SK-N-SH treated with all-trans-retinoic acid at 6 μM for 48 hours (cell line): ENCODE measurements at regions not wholly inside any gene's neighbourhood (a gene's known extent, or its start where the extent isn't known, plus 50 kb on each side); places are given as distances from the start of the nearest gene placed in this dataset.

Experiments used
- ATAC-seq: fragments of 200-7000 bp; cut with Tn5 transposase; 3 replicates; pipeline ENCODE4 v1.9.1; 2020; ENCODE audit warnings: mild to moderate bottlenecking, moderate library complexity
- ARNTL ChIP-seq: fragments of 450-650 bp; formaldehyde crosslinking; IDR thresholded peaks from 2 replicates; pipeline ENCODE4 v1.5.0; 2020; ENCODE audit warnings: low read depth, mild to moderate bottlenecking, moderate library complexity, borderline replicate concordance
- ESRRG ChIP-seq: fragments of 250-450 bp; sonication (Bioruptor Pico); IDR thresholded peaks from 2 replicates; pipeline ENCODE4 v1.6.1; 2021; ENCODE audit warnings: mild to moderate bottlenecking
- GLIS3 ChIP-seq: fragments of 250-450 bp; sonication (Bioruptor Pico); IDR thresholded peaks from 2 replicates; pipeline ENCODE4 v1.5.0; 2020; ENCODE audit warnings: mild to moderate bottlenecking, moderate library complexity
- ISL1 ChIP-seq: fragments of 250-450 bp; sonication (Bioruptor Pico); IDR thresholded peaks from 2 replicates; pipeline ENCODE4 v2.1.2; 2022; ENCODE audit warnings: mild to moderate bottlenecking, moderate library complexity
- OSR1 ChIP-seq: fragments of 250-450 bp; sonication (Bioruptor Pico); IDR thresholded peaks from 2 replicates; pipeline ENCODE4 v1.8.0; 2022; ENCODE audit warnings: moderate library complexity, mild to moderate bottlenecking, inconsistent platforms
- RARB ChIP-seq: fragments of 250-450 bp; sonication (Bioruptor Pico); IDR thresholded peaks from 2 replicates; pipeline ENCODE4 v1.8.0; 2021; ENCODE audit warnings: mild to moderate bottlenecking, moderate library complexity
- TCF4 ChIP-seq: fragments of 250-450 bp; sonication (Bioruptor Pico); IDR thresholded peaks from 2 replicates; pipeline ENCODE4 v1.8.0; 2021; ENCODE audit warnings: mild to moderate bottlenecking, moderate library complexity, borderline replicate concordance
- TOX ChIP-seq: fragments of 250-450 bp; sonication (Bioruptor Pico); IDR thresholded peaks from 2 replicates; pipeline ENCODE4 v1.8.0; 2021; ENCODE audit warnings: mild to moderate bottlenecking, moderate library complexity, borderline replicate concordance
- ZFP3 ChIP-seq: fragments of 250-450 bp; sonication (Bioruptor Pico); IDR thresholded peaks from 2 replicates; pipeline ENCODE4 v1.5.0; 2020; ENCODE audit warnings: mild to moderate bottlenecking, moderate library complexity
- ZFP30 ChIP-seq: fragments of 450-650 bp; formaldehyde crosslinking; IDR thresholded peaks from 2 replicates; pipeline ENCODE4 v1.5.0; 2022; ENCODE audit warnings: mild to moderate bottlenecking, moderate library complexity
- ZNF565 ChIP-seq: fragments of 450-650 bp; formaldehyde crosslinking; conservative IDR thresholded peaks from 2 replicates; pipeline ENCODE4 v1.5.0; 2020; ENCODE audit warnings: low read depth, mild to moderate bottlenecking, moderate library complexity
- ZNF70 ChIP-seq: fragments of 450-650 bp; formaldehyde crosslinking; IDR thresholded peaks from 2 replicates; pipeline ENCODE4 v1.5.0; 2020; ENCODE audit warnings: mild to moderate bottlenecking, moderate library complexity
- ZNF8 ChIP-seq: fragments of 450-650 bp; formaldehyde crosslinking; IDR thresholded peaks from 2 replicates; pipeline ENCODE4 v1.5.0; 2020; ENCODE audit warnings: mild to moderate bottlenecking, moderate library complexity
- TF ChIP-seq, protein P1 (sequence below): fragments of 250-450 bp; sonication (Bioruptor Pico); IDR thresholded peaks from 2 replicates; pipeline ENCODE4 v1.8.0; 2021; ENCODE audit warnings: low read depth, mild to moderate bottlenecking, moderate library complexity, borderline replicate concordance
- TF ChIP-seq, protein P2 (sequence below): fragments of 250-450 bp; sonication (Bioruptor Pico); IDR thresholded peaks from 2 replicates; pipeline ENCODE4 v1.5.0; 2020; ENCODE audit warnings: mild to moderate bottlenecking, moderate library complexity
- TF ChIP-seq, protein P3 (sequence below): fragments of 250-450 bp; sonication (Bioruptor Pico); IDR thresholded peaks from 2 replicates; pipeline ENCODE4 v1.5.1; 2020; ENCODE audit warnings: low read depth, mild to moderate bottlenecking, moderate library complexity
- TF ChIP-seq, protein P4 (sequence below): fragments of 250-450 bp; sonication (Bioruptor Pico); IDR thresholded peaks from 2 replicates; pipeline ENCODE4 v1.8.0; 2020; ENCODE audit warnings: mild to moderate bottlenecking, moderate library complexity, borderline replicate concordance
- TF ChIP-seq, protein P5 (sequence below): fragments of 250-450 bp; sonication (Bioruptor Pico); IDR thresholded peaks from 2 replicates; pipeline ENCODE4 v1.5.1; 2021; ENCODE audit warnings: mild to moderate bottlenecking, moderate library complexity

DNA sequence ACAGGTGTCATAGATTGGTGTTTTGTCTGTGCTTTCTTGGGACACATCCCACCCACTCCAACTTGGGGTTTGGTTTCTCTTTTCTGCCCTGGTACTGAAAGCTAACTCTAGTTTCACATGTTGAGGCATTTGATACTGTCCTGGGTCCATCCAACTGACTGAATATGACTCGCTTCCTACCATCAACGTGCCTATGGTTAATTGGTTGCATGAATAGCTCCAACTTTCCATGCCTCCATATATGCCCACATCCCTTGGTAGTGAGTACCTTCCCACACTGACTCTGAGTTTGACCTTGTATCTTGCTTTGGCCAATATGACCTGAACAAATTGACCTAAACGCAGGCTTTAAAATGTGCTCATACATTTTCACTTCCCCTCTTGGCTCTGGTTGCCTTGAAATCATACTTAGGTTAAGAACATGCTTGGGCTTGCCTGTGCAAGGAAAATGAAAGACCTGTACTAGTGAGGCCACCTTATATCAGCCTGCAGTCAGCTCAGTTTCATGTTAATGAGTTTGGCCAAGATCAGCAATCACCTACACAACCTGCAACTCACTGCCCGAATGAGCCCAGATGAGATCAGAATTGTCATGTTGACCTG is 81.0 kb upstream of the KCNK2 start:
- ATAC-seq = no peak

DNA sequence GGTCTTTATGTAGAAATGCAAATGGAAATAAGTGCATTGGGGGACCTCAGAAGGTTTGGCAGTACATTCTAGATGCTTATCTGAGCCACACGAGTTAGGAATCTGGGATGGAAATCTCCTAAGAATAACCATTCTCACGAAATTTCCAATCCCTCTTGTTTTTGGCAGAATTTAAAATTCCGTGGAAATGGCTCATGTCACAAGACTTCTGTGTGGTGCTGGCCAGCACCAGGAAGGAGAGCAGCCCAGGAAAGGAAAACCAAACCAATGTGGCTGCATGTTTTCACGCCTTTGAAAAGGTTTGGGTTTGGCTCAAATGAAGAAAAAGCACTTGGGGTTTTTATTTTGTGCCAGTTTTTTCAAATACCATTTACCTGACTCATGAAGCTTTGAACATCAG is 80.1 kb upstream of the KCNK2 start:
- ATAC-seq = peak; percentile 28
- TF ChIP-seq ISL1 (CRISPR knock-in tag) (no peak), OSR1 (peak; percentile 68; the same call in 1 of the 2 replicates), TOX (CRISPR knock-in tag) (peak; percentile 58; the same call in 1 of the 2 replicates)
- TF ChIP-seq, all 23 proteins: peak for 2

More for the DNA sequence above, 81.0 kb upstream of the KCNK2 start:
- no peak for TF ChIP-seq ZNF70 (CRISPR knock-in tag)
- no peak for TF ChIP-seq ZNF565
- no peak for TF ChIP-seq ZNF8 (CRISPR knock-in tag)
- TF ChIP-seq, protein P1, sequence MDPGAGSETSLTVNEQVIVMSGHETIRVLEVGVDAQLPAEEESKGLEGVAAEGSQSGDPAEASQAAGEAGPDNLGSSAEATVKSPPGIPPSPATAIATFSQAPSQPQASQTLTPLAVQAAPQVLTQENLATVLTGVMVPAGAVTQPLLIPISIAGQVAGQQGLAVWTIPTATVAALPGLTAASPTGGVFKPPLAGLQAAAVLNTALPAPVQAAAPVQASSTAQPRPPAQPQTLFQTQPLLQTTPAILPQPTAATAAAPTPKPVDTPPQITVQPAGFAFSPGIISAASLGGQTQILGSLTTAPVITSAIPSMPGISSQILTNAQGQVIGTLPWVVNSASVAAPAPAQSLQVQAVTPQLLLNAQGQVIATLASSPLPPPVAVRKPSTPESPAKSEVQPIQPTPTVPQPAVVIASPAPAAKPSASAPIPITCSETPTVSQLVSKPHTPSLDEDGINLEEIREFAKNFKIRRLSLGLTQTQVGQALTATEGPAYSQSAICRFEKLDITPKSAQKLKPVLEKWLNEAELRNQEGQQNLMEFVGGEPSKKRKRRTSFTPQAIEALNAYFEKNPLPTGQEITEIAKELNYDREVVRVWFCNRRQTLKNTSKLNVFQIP = no peak
- TF ChIP-seq ARNTL (CRISPR knock-in tag) = no peak
- TF ChIP-seq TOX (CRISPR knock-in tag) = no peak
- TF ChIP-seq ZFP3 (CRISPR knock-in tag) = no peak
- TF ChIP-seq, protein P2, sequence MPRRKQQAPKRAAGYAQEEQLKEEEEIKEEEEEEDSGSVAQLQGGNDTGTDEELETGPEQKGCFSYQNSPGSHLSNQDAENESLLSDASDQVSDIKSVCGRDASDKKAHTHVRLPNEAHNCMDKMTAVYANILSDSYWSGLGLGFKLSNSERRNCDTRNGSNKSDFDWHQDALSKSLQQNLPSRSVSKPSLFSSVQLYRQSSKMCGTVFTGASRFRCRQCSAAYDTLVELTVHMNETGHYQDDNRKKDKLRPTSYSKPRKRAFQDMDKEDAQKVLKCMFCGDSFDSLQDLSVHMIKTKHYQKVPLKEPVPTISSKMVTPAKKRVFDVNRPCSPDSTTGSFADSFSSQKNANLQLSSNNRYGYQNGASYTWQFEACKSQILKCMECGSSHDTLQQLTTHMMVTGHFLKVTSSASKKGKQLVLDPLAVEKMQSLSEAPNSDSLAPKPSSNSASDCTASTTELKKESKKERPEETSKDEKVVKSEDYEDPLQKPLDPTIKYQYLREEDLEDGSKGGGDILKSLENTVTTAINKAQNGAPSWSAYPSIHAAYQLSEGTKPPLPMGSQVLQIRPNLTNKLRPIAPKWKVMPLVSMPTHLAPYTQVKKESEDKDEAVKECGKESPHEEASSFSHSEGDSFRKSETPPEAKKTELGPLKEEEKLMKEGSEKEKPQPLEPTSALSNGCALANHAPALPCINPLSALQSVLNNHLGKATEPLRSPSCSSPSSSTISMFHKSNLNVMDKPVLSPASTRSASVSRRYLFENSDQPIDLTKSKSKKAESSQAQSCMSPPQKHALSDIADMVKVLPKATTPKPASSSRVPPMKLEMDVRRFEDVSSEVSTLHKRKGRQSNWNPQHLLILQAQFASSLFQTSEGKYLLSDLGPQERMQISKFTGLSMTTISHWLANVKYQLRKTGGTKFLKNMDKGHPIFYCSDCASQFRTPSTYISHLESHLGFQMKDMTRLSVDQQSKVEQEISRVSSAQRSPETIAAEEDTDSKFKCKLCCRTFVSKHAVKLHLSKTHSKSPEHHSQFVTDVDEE (CRISPR knock-in tag) = no peak
- no peak for TF ChIP-seq ISL1 (CRISPR knock-in tag)
- TF ChIP-seq, protein P3, sequence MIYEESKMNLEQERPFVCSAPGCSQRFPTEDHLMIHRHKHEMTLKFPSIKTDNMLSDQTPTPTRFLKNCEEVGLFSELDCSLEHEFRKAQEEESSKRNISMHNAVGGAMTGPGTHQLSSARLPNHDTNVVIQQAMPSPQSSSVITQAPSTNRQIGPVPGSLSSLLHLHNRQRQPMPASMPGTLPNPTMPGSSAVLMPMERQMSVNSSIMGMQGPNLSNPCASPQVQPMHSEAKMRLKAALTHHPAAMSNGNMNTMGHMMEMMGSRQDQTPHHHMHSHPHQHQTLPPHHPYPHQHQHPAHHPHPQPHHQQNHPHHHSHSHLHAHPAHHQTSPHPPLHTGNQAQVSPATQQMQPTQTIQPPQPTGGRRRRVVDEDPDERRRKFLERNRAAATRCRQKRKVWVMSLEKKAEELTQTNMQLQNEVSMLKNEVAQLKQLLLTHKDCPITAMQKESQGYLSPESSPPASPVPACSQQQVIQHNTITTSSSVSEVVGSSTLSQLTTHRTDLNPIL (CRISPR knock-in tag) = no peak
- no peak for TF ChIP-seq ESRRG (CRISPR knock-in tag)
- TF ChIP-seq ZFP30 (CRISPR knock-in tag) = no peak
- TF ChIP-seq, protein P4, sequence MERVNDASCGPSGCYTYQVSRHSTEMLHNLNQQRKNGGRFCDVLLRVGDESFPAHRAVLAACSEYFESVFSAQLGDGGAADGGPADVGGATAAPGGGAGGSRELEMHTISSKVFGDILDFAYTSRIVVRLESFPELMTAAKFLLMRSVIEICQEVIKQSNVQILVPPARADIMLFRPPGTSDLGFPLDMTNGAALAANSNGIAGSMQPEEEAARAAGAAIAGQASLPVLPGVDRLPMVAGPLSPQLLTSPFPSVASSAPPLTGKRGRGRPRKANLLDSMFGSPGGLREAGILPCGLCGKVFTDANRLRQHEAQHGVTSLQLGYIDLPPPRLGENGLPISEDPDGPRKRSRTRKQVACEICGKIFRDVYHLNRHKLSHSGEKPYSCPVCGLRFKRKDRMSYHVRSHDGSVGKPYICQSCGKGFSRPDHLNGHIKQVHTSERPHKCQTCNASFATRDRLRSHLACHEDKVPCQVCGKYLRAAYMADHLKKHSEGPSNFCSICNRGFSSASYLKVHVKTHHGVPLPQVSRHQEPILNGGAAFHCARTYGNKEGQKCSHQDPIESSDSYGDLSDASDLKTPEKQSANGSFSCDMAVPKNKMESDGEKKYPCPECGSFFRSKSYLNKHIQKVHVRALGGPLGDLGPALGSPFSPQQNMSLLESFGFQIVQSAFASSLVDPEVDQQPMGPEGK (CRISPR knock-in tag) = no peak
- TF ChIP-seq RARB (CRISPR knock-in tag) = no peak
- no peak for TF ChIP-seq GLIS3 (CRISPR knock-in tag)
- TF ChIP-seq, protein P5, sequence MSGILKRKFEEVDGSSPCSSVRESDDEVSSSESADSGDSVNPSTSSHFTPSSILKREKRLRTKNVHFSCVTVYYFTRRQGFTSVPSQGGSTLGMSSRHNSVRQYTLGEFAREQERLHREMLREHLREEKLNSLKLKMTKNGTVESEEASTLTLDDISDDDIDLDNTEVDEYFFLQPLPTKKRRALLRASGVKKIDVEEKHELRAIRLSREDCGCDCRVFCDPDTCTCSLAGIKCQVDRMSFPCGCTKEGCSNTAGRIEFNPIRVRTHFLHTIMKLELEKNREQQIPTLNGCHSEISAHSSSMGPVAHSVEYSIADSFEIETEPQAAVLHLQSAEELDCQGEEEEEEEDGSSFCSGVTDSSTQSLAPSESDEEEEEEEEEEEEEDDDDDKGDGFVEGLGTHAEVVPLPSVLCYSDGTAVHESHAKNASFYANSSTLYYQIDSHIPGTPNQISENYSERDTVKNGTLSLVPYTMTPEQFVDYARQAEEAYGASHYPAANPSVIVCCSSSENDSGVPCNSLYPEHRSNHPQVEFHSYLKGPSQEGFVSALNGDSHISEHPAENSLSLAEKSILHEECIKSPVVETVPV (CRISPR knock-in tag) = no peak
- TF ChIP-seq TCF4 (CRISPR knock-in tag) = no peak
- TF ChIP-seq OSR1 = no peak

DNA sequence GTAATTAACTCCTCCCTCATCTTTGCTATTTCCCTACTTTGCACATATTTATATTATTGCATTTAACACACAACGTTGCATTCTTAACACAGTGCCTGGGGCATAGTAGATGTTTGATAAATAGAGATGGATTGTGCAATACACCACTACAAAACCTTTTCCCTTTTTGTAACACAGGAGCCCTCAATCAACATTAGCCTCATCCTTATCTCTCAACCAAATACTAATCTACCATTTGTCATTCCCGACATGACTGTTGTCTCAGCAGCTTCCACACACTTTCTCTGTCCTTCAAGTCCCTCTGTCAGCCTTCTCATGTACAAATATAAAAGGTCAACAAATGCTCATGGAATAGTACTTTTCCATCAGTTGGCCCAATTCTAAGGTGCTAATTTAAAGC is 78.9 kb upstream of the KCNK2 start:
- TF ChIP-seq ZNF70 (CRISPR knock-in tag) = no peak
- ATAC-seq = no peak

DNA sequence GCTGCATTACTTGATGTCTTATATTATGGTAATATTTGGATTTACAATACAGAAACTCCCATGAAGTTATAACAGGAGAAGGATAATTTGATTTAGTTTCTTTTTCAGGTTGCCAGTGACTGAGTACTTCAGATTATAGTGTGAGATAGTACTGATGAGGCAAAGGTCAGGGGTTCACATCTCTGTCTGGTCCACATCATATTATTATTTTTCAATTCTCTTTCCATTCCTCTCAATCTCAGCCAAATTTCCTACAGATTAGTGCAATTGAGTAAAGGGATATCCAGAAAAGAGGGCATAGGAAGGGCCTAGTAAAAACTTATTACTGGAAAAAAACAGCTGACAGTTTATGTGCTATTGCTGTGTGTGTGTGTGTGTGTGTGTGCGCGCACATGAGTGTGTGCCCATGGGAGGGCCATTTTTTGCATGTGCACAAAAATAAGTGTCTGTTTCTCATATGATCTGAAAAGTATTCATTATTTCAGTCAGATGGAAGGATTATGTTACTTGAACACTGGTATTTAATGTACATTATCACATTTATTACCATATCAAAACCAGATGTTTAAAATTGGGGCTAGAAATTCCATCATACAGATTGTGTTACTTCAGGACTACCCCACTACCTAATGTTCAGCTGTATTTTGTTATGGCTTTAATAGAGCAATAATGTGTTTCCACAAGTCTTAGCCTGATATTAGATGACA is 78.3 kb upstream of the KCNK2 start:
- no peak for TF ChIP-seq OSR1
- TF ChIP-seq TOX (CRISPR knock-in tag) = 0 out of 2 replicates have a peak, but pooled peaks have one; percentile 14
- ATAC-seq = peak; percentile 74
